DOHH2 (cell line): ENCODE measurements at regions not wholly inside any gene's neighbourhood (a gene's known extent, or its start where the extent isn't known, plus 50 kb on each side); places are given as distances from the start of the nearest gene placed in this dataset.
A peak's percentile ranks its signal among the peaks of the same experiment; 100 is the strongest.
"Not testable (repeated sequence)": the region's sequence is repeated elsewhere in the genome, so short reads cannot be mapped to it uniquely, and the experiment has no call there.

Experiments
- H3F3A ChIP-seq: fragments of 200-600 bp; sonication (generic), shearing (Covaris generic); 2 replicates; pipeline ENCODE4 v1.6.0; 2016; ENCODE audit warnings: antibody characterized with exemption, mild to moderate bottlenecking; ENCODE audit not compliant: control insufficient read depth, insufficient read depth
- H3K27ac ChIP-seq: fragments of 200-600 bp; sonication (generic); 2 replicates; pipeline ENCODE4 v1.5.1; 2014; ENCODE audit warnings: low read depth, mild to moderate bottlenecking, low read length, moderate library complexity
- H3K27me3 ChIP-seq: fragments of 200-600 bp; sonication (generic); 2 replicates; pipeline ENCODE4 v1.6.1; 2014; ENCODE audit warnings: mild to moderate bottlenecking, low read length, mixed read lengths; ENCODE audit not compliant: control insufficient read depth
- H3K36me3 ChIP-seq: fragments of 200-600 bp; sonication (generic); 2 replicates; pipeline ENCODE4 v1.6.1; 2014; ENCODE audit warnings: mild to moderate bottlenecking, low read length, moderate library complexity, mixed read lengths; ENCODE audit not compliant: control insufficient read depth
- H3K4me1 ChIP-seq: fragments of 200-600 bp; sonication (generic); 2 replicates; pipeline ENCODE4 v1.6.1; 2014; ENCODE audit warnings: mild to moderate bottlenecking, low read length, mixed read lengths; ENCODE audit not compliant: control insufficient read depth
- H3K4me2 ChIP-seq: fragments of 200-600 bp; sonication (generic); 2 replicates; pipeline ENCODE4 v1.6.0; 2014; ENCODE audit warnings: mild to moderate bottlenecking, low read length, moderate library complexity
- H3K4me3 ChIP-seq: fragments of 200-600 bp; sonication (generic); 2 replicates; pipeline ENCODE4 v1.5.1; 2014; ENCODE audit warnings: mild to moderate bottlenecking, low read length, mixed read lengths
- H3K79me2 ChIP-seq: fragments of 200-600 bp; sonication (generic); 2 replicates; pipeline ENCODE4 v1.6.1; 2014; ENCODE audit warnings: mild to moderate bottlenecking, low read length, mixed read lengths; ENCODE audit not compliant: control insufficient read depth
- H3K9me2 ChIP-seq: fragments of 200-600 bp; sonication (generic); replicated peaks from 2 replicates; pipeline ENCODE4 v1.6.1; 2014; ENCODE audit warnings: mild to moderate bottlenecking, low read length, mixed read lengths; ENCODE audit not compliant: control insufficient read depth
- H3K9me3 ChIP-seq: fragments of 200-600 bp; sonication (generic); 2 replicates; pipeline ENCODE4 v1.6.1; 2014; ENCODE audit warnings: antibody characterized with exemption, low read length, mixed read lengths; ENCODE audit not compliant: control insufficient read depth, insufficient read depth
- H4K20me1 ChIP-seq: fragments of 200-600 bp; sonication (generic); 2 replicates; pipeline ENCODE4 v1.6.0; 2014; ENCODE audit warnings: low read depth, mild to moderate bottlenecking, antibody characterized with exemption, low read length, moderate library complexity; ENCODE audit not compliant: control insufficient read depth, insufficient read depth
- EZH2phosphoT487 ChIP-seq: fragments of 200-600 bp; sonication (generic); IDR thresholded peaks from 2 replicates; pipeline ENCODE4 v1.6.1; 2017; ENCODE audit warnings: borderline replicate concordance, mild to moderate bottlenecking, antibody characterized with exemption, low read length, moderate library complexity, mixed read lengths
- TF ChIP-seq, protein P1 (sequence below): fragments of 200-600 bp; sonication (generic); IDR thresholded peaks from one replicate; pipeline ENCODE4 v1.5.1; 2014; ENCODE audit warnings: antibody characterized with exemption, mild to moderate bottlenecking, low read depth, low read length; ENCODE audit not compliant: poor library complexity, severe bottlenecking

GRCh38 chr13:27362064-27362751 is 62.2 kb upstream of the GTF3A start:
- Histone ChIP-seq H4K20me1 (no peaks in the 10 kb centered on the region), H3K27me3 (peaks cover 10% of the 10 kb centered on the region), H3K27ac (no peak overlapping the region), H3K4me3 (0 out of 2 replicates have a peak overlapping the region, but pooled peaks have one; percentile 9), H3K4me1 (peaks cover 7% of the 10 kb centered on the region), H3K4me2 (peak overlapping the region; percentile 38), H3K36me3 (no peaks in the 10 kb centered on the region), H3K9me3 (no peaks in the 10 kb centered on the region), H3F3A (no peaks in the 10 kb centered on the region), H3K79me2 (no peaks in the 10 kb centered on the region), H3K9me2 (no peaks in the 10 kb centered on the region)
- no peak for TF ChIP-seq EZH2phosphoT487
- TF ChIP-seq, protein P1, sequence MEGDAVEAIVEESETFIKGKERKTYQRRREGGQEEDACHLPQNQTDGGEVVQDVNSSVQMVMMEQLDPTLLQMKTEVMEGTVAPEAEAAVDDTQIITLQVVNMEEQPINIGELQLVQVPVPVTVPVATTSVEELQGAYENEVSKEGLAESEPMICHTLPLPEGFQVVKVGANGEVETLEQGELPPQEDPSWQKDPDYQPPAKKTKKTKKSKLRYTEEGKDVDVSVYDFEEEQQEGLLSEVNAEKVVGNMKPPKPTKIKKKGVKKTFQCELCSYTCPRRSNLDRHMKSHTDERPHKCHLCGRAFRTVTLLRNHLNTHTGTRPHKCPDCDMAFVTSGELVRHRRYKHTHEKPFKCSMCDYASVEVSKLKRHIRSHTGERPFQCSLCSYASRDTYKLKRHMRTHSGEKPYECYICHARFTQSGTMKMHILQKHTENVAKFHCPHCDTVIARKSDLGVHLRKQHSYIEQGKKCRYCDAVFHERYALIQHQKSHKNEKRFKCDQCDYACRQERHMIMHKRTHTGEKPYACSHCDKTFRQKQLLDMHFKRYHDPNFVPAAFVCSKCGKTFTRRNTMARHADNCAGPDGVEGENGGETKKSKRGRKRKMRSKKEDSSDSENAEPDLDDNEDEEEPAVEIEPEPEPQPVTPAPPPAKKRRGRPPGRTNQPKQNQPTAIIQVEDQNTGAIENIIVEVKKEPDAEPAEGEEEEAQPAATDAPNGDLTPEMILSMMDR = peak; percentile 94

DNA sequence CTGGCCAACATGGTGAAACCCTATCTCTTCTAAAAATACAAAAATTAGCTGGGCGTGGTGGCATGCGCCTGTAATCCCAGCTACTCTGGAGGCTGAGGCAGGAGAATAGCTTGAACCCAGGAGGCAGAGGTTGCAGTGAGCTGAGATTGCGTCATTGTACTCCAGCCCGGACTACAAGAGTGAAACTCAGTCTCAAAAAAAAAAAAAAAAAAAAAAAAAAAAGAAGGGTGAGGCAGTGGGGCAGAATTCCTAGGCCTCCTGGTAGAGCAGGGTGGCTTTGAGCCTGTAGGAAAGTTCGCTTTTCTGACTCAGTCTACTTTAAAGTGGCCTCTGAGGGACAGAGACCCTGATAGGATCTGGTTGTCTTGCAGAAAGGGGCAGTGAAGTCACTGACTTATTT is 60.8 kb upstream of the GTF3A start:
- not testable (repeated sequence) for H3K9me2 ChIP-seq, H4K20me1 ChIP-seq, H3K36me3 ChIP-seq, H3K9me3 ChIP-seq, H3K4me3 ChIP-seq, H3K4me1 ChIP-seq, H3K4me2 ChIP-seq, H3K79me2 ChIP-seq, H3F3A ChIP-seq, H3K27ac ChIP-seq
- H3K27me3 ChIP-seq = peaks cover 16% of the 10 kb centered on the region

DNA sequence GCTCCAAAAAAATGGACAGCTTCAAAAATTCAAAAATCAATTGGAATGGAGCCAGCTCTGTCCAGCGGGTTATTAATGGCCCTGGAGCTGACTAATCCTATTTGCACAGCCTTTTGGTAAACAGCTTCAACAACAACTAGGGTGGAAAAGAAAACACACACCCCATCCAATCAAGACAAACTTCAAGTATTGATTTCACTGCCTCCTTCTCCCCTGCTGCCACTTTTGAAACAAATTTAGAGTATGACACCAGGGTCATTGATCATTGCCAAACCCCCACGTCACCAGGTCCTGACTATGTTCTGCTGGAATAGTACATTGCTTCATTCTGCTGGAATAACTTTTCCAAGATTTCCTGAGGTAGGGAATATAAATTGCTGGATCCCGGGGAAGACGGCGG is 56.8 kb upstream of the GTF3A start:
- Histone ChIP-seq H3K27me3 (peaks cover 20% of the 10 kb centered on the region), H3K4me1 (no peaks in the 10 kb centered on the region)

GRCh38 chr13:27370305-27370872 is 54.0 kb upstream of the GTF3A start:
- Histone ChIP-seq H3K4me1 (no peaks in the 10 kb centered on the region), H3K9me3 (no peaks in the 10 kb centered on the region), H4K20me1 (no peaks in the 10 kb centered on the region), H3K4me3 (no peak overlapping the region), H3K4me2 (no peak overlapping the region), H3K79me2 (no peaks in the 10 kb centered on the region), H3K27ac (no peak overlapping the region), H3K27me3 (peaks cover 29% of the 10 kb centered on the region), H3K9me2 (no peaks in the 10 kb centered on the region), H3K36me3 (no peaks in the 10 kb centered on the region), H3F3A (peaks cover 3% of the 10 kb centered on the region; the same call in 1 of the 2 replicates)
- no peak for TF ChIP-seq EZH2phosphoT487
- TF ChIP-seq, protein P1 = no peak

More for the DNA sequence above, 56.8 kb upstream of the GTF3A start:
- Histone ChIP-seq H3K9me3 (no peaks in the 10 kb centered on the region), H3K79me2 (no peaks in the 10 kb centered on the region), H3K27ac (no peak overlapping the region), H3F3A (no peaks in the 10 kb centered on the region), H3K9me2 (no peaks in the 10 kb centered on the region), H3K4me2 (no peak overlapping the region), H4K20me1 (no peaks in the 10 kb centered on the region), H3K36me3 (no peaks in the 10 kb centered on the region), H3K4me3 (no peak overlapping the region)
- no peak for TF ChIP-seq EZH2phosphoT487
- TF ChIP-seq, protein P1 = no peak
